ENCODE measurements at regions not wholly inside any gene's neighbourhood (a gene's known extent, or its start where the extent isn't known, plus 50 kb on each side); places are given as distances from the start of the nearest gene placed in this dataset.

GRCh38 chr4:133513901-133514300 lies 364.8 kb downstream of the PCDH10 start:
- H3K4me3 ChIP-seq = no peak overlapping the region
- H3K27ac ChIP-seq = no peak overlapping the region
- TF ChIP-seq, protein P1, sequence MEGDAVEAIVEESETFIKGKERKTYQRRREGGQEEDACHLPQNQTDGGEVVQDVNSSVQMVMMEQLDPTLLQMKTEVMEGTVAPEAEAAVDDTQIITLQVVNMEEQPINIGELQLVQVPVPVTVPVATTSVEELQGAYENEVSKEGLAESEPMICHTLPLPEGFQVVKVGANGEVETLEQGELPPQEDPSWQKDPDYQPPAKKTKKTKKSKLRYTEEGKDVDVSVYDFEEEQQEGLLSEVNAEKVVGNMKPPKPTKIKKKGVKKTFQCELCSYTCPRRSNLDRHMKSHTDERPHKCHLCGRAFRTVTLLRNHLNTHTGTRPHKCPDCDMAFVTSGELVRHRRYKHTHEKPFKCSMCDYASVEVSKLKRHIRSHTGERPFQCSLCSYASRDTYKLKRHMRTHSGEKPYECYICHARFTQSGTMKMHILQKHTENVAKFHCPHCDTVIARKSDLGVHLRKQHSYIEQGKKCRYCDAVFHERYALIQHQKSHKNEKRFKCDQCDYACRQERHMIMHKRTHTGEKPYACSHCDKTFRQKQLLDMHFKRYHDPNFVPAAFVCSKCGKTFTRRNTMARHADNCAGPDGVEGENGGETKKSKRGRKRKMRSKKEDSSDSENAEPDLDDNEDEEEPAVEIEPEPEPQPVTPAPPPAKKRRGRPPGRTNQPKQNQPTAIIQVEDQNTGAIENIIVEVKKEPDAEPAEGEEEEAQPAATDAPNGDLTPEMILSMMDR (IDR thresholded peaks at IDR 0.05) = no peak

DNA sequence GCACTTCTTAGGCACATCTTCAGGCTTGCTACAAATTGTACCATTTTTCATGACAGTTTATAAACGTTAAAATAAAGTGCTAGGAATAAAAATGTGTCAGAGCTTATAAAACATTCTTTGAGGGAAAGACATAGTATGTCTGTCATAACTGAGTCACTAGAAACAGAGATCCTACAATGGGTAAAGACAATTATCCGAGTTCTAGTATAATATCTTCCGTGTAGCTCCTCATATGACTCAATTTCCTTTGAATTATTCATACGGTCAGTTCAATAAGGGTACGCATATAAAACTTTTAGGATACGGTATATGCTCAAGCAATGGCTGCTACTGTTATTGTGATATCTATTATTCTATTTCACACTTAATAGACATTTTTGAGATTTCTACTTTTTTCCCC lies 349.1 kb downstream of the PCDH10 start:
- Histone ChIP-seq H3K4me3 (no peak overlapping the region), H3K27ac (no peak overlapping the region)
- TF ChIP-seq, protein P1 (IDR thresholded peaks at IDR 0.05) = no peak
- no peak for DNase-seq (ENCODE audit: low spot score)

More at GRCh38 chr4:133513901-133514300, 364.8 kb downstream of the PCDH10 start:
- DNase-seq (ENCODE audit: low spot score) = no peak

- DNase-seq (ENCODE audit: low spot score) = no peak
- TF ChIP-seq, protein P1 (IDR thresholded peaks at IDR 0.05) = no peak
- Histone ChIP-seq H3K27ac (no peak overlapping the region), H3K4me3 (no peak overlapping the region)
Measured at GRCh38 chr4:133493776-133494175, 344.7 kb downstream of the PCDH10 start.

DNA sequence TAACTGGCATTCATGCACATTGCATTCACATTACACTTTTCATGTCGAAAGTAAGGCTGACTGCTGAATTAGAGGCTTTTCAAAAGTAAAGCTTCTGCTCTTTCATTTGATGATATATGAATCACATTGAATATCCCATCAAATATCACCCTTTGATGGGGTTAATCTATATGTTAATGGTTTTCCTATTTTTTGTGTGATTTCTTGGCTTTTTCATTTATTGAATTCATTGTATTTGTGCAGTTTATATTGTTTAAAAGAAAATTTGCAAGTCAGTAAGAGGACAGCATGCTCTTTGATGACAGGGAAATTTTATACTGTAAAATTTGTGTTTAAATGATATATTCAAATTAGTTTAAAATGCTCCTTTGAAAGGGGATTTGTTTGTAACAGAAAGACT lies 344.1 kb downstream of the PCDH10 start:
- H3K4me3 ChIP-seq = no peak overlapping the region
- H3K27ac ChIP-seq = no peak overlapping the region
- no peak for DNase-seq (ENCODE audit: low spot score)
- TF ChIP-seq, protein P1 (IDR thresholded peaks at IDR 0.05) = no peak

GRCh38 chr4:133484287-133484686 lies 335.2 kb downstream of the PCDH10 start:
- DNase-seq (ENCODE audit: low spot score) = no peak
- Histone ChIP-seq H3K4me3 (no peak overlapping the region), H3K27ac (no peak overlapping the region)
- TF ChIP-seq, protein P1 (IDR thresholded peaks at IDR 0.05) = no peak

DNA sequence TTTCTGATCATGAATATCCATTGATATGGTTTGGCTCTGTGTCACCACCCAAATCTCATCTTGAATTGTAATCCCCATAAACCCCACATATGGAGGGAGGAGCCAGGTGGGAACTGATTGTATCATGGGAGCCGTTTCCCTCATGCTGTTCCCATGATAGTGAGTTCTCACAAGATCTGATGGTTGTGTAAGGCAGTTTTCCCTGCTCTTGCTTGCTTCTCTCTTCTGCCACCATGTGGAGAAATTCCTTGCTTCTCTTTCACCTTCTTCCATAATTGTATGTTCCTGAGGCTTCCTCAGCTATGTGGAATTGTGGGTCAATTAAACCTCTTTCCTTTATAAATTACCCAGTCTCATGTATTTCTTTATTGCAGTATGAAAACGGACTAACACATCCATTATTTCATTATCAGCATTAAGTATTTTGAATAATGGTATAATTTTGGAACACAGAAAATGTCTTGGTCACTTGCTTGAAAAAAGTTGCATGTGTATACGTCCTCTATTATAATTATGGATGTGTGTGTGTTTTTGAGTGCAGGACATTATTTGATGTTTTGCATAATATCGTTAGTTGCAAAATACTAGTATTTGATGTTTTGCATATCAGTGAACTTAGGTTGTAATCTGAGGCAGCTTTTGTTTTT lies 334.6 kb downstream of the PCDH10 start:
- TF ChIP-seq, protein P1 (IDR thresholded peaks at IDR 0.05) = no peak
- no peak for DNase-seq (ENCODE audit: low spot score)
- Histone ChIP-seq H3K27ac (no peak overlapping the region), H3K4me3 (no peak overlapping the region)

DNA sequence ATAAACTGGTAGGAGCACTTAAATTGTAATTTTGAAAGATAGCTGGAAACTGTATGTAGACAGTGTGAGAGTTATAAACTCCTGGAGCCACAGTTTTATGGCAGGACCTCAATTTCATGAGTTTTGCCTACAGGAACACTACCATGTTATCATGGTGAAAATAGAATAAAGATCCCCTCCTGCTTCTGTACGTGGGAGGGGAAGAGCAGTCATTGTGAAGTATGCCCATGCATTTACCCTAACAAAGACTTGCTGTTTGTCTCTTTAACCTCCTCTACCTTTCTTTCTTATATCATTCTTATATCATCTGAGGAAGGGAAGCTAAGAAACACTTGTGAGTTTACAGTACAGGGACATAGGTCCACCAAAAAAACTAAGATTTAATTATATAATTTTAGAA lies 327.0 kb downstream of the PCDH10 start:
- Histone ChIP-seq H3K4me3 (no peak overlapping the region), H3K27ac (no peak overlapping the region)
- TF ChIP-seq, protein P1 (IDR thresholded peaks at IDR 0.05) = no peak
- DNase-seq (ENCODE audit: low spot score) = no peak

Measured in coronary artery (tissue), 2 donors.